HG03469 (cell line): ENCODE measurements at regions not wholly inside any gene's neighbourhood (a gene's known extent, or its start where the extent isn't known, plus 50 kb on each side); places are given as distances from the start of the nearest gene placed in this dataset.
"Not testable (repeated sequence)": the region's sequence is repeated elsewhere in the genome, so short reads cannot be mapped to it uniquely, and the experiment has no call there.

Experiments used
- ATAC-seq: cut with Tn5 transposase; IDR thresholded peaks from one replicate; pipeline ENCODE4 v1.9.1; 2021; ENCODE audit warnings: mild to moderate bottlenecking, moderate library complexity, moderate number of reproducible peaks; ENCODE audit not compliant: unreplicated experiment

DNA sequence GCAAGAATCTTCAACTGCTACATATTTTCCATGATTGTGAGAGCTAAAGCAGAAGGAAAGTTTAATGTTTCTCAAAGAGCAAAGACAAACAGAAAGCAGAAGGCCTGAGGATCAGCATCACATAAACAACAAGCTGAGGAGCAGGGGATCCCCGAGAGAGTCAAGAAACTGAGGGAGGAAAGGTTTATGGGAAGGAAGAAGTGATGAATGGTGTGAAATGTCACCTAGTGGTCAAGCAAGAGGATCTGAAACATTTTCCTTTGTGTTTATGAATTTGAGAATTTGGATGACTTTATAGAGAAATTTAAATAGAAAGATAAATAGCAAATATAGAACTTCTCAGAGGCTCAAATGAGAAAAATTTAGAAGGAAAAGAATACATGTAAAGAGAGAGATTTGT lies 481.9 kb downstream of the CHSY3 start:
- ATAC-seq, result no peak

DNA sequence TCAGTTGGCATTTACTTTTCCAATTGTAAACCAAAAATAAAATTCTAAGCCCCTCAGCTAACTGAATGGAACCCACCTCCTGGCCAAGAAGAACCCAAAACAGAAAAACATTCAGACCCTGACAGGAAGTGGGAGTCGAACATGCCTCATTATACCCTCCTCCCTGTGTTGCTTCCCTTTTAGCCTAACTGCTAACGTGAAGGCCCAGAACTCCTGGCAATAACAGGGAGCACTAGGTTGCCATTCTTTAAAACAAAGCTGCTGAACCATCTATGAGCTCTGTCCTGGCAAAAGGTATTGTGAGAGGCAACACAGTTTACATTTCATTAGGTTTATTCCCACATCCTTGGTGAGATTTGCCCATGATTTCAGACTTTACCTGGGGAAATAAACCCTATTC lies 481.4 kb downstream of the CHSY3 start:
- no peak for ATAC-seq

DNA sequence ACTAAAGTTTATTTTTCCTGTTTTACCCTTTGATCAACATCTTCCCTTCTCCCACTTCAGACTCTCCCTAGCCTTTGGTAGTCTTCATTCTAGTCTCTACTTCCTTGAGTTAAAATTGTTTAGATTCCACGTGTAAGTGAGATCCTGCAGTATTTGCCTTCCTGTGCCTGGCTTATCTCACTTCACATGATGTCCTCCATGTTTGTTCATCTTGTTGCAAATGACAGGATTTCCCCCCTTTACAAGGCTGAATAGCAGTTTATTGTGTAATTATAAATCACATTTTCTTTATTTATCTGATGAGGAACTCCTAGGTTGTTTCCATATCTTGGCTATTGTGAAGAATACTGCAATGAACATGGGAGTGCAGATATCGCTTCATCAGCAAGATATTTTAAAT lies 461.7 kb downstream of the CHSY3 start:
- ATAC-seq, result no peak

DNA sequence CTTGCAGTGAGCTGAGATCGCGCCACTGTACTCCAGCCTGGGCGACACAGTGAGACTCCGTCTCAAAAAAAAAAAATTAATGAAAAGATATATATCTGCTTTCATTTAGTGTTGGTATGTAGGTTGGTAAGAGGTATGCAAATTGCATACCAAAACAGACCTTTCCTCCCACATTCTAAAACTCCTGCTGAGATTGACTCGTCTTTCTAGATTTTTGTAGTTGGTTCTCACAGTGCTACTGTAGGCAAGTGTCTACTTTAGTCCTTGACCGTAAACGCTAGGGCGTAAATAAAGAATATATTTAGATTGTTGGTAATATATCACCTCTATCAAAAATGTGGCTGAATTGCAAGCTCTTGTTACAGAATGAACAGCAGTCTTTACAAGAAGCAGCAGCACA lies 445.9 kb downstream of the CHSY3 start:
- no peak for ATAC-seq

DNA sequence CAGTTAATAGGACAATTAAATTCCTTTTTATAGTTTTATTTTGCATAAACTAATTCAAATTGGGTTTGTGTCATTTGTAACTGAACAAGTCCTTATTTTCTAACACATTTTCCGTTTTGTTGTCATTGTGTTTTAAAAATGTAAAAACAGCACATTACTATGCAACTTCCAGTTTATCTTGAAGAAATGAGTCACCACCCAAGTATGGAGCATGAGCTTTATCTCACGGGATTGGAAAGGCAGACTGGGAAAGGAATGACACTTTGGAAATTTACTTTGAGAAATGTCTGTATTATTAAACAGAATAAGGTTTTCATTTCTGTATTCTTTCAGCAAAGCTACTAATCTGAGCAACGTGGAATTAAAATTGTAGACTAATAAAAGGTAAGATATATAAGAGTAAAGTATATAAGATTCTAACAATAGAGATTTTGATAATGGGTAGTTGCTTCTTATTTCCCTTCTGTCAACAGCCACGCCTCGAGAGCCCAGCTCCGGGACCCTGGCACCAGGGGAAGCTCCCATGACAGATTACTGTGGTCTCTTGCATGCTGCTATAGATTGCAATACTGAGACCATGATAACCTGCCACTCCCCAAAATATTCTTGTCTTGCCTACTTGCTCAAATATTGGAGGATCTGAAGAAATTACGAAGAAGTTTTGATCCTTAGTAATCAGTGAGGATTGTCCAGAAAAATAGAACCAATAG lies 433.1 kb downstream of the CHSY3 start:
- ATAC-seq, result no peak

DNA sequence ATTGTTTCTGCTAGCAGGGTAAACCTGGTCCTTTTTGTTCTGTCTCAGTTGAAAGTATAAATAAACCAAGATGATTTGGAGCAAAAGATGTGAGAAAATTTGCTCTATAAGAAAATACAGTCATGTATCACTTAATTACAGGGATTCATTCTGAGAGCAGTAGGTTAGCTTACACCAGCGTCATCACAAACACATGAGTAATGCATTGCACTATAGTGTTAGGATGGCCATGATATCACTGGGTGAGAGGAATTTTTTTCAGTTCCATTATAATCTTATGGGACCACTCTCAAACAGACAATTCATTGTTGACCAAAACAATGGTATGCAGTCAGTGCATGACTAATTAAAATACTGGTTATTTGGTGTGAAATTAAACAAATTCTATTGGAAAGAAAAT lies 430.9 kb downstream of the CHSY3 start:
- no peak for ATAC-seq

DNA sequence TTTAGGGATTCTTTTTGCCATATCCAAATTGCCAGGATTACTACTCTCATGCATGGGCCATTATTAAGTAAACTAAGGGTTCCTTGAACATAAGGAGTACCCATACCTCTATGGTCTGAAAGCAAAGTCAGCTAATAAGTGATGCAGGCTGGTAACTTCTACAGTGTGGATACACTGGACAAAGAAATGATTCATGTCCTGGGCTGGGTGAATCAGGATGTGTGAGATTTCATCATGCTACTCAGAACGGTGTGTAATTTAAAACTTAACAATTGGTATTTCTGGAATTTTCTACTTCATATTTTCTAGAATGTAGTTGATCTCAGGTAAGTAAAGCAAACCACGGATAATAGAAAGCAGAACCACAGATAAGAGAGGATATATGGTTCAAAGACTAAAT lies 428.8 kb downstream of the CHSY3 start:
- no peak for ATAC-seq

DNA sequence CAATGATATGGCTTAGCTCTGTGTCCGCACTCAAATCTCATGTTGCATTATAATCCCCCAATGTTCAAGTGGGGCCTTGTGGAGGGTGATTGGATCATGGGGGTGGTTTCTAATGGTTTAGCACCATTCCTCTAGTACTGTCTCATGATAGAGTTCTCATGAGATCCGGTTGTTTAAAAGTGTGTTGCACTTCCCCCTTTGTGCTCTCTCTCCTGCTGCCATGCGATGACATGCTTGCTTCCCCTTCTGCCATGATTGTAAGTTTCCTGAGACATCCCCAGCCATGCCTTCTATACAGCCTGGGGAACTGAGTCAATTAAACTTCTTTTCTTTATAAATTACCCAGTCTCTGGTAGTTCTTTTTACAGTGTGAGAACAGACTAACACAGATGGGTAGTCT lies 427.1 kb downstream of the CHSY3 start:
- peak; percentile 64 for ATAC-seq

DNA sequence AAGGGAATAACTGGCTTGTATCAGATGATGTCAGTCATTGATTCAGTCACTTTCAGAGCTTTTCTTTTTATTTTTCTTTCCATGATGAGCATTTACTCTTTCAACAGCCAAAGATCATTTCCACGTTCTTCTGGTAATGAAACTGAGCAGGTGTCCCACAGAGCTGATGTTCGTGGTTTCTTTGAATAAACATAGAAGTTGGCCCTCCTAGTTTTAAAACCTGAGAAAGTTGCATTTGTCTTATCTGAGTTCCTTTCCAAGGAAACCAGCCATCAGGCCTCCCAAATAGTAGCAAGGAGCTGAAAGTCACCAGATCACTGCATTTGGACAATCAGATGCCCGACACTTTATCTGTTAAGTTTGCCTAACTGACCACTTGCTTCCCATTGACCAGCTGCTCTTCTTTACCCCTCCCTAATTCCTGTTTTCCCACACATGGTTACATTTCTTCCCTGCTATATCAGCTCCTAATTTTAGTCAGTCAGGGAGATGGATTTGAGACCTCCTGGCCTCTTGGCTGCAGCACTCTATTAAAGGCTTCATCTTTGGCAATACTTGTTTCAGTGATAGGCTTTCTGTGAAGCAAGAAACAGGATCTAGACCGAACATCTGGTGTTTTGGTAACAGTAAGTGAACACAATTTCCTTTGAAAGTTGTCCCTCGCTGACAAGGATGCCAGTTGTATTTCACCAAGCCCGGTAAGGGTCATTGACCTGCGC lies 420.8 kb downstream of the CHSY3 start:
- ATAC-seq, result no peak

DNA sequence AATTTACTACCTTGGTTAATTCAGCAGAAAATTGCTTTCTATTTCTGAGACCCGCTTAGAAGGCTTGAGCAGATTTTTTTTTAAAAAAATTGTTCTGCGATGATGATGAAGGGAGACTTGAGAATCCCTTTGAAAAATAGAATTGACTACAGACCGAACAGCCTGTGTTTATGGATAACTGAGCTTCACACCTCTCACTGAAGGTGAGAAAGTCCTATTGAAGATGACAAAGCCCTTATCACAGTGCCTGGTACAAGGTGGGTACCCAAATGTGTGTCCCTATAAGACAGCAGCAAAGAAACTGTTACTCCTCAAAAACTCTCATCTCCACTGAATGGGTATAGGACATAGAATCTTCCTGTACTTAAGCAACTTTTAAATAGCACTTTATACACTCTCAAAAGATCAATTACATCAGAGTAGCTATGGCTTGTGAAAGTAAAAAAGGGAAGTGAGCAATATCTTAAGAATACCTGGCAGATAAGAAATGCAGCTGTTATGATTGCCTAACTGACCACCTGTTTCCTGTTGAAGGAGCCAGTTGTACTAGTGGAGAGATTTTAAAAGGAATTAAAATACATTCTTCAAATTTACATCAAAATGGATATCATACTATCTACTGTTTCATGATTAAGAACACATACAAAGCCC lies 419.7 kb downstream of the CHSY3 start:
- ATAC-seq, result peak; percentile 100

DNA sequence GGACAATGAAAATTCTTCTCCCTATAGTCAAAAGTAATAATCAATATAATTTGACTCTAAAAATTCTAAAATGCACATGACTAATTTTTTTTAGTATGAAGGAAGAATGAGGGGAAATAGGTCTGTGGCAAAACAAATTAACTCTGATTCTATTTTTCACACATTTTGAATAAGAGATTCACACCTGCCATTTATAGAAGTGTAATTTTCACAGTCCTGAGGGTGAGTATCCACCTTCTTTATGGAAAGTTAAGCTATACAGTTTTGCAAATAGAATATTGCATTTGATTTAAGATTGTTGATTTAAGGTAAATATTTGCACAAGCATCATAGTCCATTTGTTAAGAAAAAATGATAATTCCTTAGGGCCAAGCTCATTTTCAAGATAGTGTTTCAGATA lies 417.7 kb downstream of the CHSY3 start:
- no peak for ATAC-seq

DNA sequence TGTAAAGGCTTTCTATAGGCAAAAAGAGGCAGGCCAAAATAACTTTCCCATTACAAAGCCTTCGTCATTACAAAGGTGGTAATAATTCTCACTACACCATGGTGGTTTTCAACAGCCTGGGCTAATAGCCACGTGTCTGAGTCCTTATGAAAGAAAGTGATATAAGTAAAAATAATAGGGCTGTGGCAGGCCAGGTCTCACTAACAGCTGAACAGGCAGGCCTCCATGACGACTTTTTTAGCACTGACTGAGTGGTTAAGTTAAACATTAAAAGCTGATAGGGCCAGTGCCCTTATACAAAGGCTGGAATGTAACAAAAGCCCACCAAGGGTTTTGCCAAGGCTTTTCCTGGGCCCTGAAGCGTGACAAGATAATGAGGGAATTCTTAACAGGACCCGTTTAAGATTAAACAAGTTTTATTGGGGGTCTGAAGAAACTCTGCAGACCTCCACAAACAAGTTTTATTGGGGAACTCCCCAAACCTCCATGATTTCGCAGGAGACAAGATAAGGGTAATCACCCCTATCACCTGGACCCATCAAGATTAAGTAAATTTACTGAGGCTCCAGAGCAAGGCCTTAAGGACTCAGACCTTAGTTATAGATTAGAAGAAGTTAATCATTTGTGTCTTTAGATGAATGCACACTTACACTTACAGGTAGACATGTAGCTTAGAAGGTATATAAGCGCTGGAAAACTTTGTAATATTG lies 412.9 kb downstream of the CHSY3 start:
- no peak for ATAC-seq

DNA sequence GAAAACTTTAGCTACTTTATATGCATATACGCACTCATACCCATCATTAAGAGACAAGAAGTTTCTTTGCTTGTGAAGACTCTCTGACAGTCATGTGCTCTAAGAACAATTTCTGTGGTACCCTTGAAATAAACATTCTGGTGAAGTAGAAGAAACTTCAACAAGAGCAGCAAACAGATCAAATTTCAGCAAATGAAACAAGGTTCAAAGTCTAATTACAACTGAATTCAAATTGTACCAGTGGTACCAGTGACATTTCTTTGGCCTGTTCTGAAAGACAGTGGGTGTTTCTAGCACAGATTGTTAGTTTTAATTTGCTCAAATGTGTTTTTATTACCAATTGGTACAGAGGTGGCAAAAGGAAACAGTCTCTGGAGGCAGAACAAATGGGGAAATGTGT lies 391.0 kb downstream of the CHSY3 start:
- no peak for ATAC-seq

DNA sequence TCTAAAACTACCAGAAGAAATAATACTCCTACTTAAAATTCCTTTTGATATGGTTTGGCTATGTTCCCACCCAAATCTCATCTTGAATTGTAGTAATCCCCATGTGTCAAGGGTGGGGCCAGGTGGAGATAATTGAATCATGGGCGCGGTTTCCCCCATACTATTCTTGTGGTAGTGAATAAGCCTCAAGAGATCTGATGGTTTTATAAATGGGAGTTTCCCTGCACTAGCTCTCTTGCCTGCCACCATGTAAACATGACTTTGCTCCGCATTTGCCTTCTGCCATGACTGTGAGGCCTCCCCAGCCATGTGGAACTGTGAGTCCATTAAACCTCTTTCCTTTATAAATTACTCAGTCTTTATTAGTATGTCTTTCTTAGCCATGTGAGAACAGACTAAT lies 390.5 kb downstream of the CHSY3 start:
- ATAC-seq, result not testable (repeated sequence)

DNA sequence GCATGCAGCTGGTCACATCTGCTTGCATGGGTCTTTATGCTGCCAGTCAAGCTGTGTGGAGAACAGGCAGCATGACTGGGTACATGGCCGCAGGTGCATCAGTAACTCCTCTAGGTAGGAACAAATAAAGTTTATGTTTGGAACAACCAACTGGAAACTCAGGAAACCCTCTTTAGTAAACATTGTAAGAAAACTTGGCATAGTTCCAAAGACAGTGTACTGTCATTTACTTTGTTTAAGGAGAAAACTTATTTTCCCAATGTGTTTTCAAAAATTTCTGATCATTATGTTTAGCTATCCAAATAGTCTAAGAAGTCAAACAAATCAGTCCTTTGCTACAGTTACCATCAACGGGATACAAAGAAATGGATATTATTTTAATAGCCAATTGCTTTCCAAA lies 386.0 kb downstream of the CHSY3 start:
- ATAC-seq, result no peak

DNA sequence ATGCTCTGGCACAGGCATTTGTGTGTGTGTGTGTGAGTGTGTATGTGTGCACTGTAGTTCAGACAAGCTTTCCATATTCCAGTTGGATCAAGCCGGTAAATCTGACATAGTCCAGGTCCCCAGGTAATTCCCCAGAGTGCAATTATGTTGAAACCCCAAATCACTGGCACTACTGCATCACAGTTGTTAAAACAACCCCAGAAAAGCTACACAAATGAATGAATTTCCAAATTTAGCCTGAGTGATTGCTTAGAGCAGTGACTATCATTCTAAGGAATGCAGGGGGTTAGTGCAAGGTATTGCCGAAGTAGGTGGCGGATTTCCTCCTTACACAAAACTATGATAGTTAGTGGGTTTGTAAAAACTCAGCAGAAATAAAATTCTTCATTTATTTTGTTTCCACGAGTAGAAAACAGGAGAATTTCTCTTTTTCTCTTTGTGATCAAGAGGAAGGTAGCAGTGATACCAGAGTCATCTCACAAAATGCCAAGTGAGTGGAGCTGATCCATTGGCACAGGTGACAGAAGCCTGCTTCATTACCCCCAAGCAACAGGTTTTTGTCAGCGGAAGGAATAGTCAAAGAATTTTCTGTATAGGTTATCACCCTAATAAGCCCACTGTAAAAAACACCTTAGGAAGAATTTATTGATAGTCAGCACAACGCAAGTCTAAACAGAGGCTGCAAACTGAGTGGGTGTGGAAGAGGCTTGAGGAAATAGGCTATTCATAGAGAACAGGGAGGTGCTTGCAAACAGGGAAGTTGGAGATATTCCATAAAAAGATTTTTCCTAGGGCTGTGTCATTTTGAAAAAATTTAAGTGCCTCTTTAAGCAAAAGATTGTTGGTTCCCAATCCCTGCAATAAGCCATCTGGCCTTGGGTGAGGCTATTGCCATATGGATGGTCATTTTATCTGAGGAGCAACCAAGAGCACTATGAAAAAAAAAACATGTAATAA lies 385.1 kb downstream of the CHSY3 start:
- ATAC-seq, result no peak

DNA sequence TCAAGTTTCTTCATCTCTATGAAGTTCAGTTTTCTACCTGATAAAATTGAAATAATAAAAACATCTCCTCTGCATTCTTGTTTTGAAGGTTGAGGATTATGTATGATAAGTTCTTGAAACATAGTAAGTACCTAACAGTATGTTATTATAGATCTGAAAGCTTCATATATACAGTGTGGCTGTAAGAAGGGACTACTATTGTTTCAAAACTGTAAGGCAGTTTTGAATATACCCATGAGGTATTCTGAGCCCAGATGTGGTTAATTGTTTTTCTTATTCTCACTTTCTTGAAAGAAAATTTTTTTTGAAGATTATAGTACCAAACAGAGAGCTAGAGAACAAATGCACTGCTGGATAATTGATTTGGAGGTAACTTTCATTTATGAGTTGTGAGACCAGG lies 383.2 kb downstream of the CHSY3 start:
- no peak for ATAC-seq

DNA sequence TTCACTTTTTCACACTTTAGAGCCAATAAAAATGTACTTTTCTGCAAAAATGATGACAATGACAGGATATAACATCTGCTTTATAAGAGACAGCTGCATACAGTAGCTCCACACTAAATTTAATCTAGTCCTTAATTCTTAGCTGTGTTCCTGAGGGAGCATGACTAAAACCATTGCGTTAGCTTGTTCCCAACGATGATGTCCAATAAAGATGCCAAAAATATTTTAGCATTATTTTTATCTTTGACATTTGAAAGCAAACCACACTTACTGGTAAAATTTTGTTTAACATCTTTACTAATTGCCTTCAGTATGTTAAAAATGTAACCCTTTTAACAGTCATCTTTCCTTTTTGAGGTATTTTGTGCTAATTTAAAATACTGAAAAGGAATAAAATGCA lies 382.7 kb downstream of the CHSY3 start:
- no peak for ATAC-seq

DNA sequence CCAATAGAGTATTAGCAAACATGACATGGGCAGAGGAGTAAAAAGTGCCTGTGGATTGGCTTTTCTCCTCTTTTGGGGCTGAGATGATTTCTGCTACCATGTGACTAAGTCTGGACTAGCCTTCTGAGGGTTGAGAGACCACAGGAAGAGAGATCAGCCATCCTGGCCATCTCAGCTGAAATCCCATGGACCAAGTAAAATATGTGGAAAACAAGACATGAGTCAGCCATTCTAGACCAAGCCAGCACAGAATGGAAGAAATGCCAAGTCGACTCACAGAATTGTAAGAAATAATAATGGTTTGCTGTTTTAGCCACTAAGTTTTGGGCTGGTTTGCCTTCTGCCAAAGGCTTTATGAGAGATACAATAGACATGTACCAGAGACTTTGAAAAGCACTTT lies 377.8 kb downstream of the CHSY3 start:
- no peak for ATAC-seq

DNA sequence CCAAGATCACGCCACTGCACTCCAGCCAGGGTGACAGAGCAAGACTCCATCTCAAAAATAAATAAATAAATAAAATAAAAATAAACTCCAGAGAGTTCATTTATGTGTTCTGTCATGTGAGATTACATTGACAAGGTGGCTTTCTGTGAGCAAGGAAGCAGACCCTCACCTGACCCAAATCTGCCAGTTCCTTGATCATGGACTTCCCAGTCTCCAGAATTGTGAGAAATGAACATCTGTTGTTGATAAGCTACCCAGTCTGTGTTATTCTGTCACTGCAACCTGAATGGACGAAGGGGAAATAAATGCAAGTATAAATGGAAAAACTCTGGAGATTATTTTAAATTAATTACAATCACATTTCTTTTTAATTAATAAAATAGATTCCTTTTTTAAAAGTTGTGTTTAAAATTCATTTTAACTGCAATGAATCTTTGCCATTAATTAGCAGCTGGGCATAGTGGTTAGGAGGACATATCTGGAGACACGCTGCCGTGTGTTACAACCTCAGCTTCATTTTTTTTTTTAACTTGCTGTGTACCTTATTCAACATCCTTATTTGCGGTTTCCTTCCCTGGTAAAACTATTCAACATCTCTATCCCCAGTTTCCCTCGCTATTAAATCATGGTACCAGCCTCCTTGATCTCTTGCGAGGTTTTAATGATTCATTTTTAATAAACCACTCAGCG lies 376.4 kb downstream of the CHSY3 start:
- ATAC-seq, result no peak
